A673 (cell line): ENCODE measurements at regions not wholly inside any gene's neighbourhood (a gene's known extent, or its start where the extent isn't known, plus 50 kb on each side); places are given as distances from the start of the nearest gene placed in this dataset.

ENCODE experiments used
- BruUV-seq: library from RNA; stranded (reverse); fragments of 400-500 nt; replicated peaks from 2 replicates; lab custom pipeline; 2021; lab: Mats Ljungman, UMichigan
- CTCF ChIA-PET: fragments of 300-600 bp; sonication (Branson Sonifier 250); formaldehyde crosslinking; loops from one replicate; lab custom pipeline; 2022; ENCODE audit warnings: antibody characterized with exemption; lab: Charles Lee
- POLR2A ChIA-PET: fragments of 300-600 bp; sonication (Branson Sonifier 250); formaldehyde crosslinking; loops from one replicate; lab custom pipeline; 2022; ENCODE audit warnings: antibody characterized with exemption; ENCODE audit not compliant: low non-redundant PET; lab: Charles Lee
- DNase-seq: peaks from one replicate; pipeline ENCODE4 v3.0.0-alpha.2; 2015; ENCODE audit warnings: low spot score
- H3K27ac ChIP-seq: fragments of 200-600 bp; sonication (generic); 2 replicates; pipeline ENCODE4 v1.5.1; 2016; ENCODE audit warnings: mixed run types, low read depth, mild to moderate bottlenecking, mixed read lengths, antibody characterized with exemption, low read length; ENCODE audit not compliant: poor library complexity, severe bottlenecking
- H3K27me3 ChIP-seq: fragments of 200-600 bp; sonication (generic); replicated peaks from 2 replicates; pipeline ENCODE4 v1.6.1; 2017; ENCODE audit warnings: mixed run types, low read depth, mild to moderate bottlenecking, mixed read lengths, antibody characterized with exemption, low read length; ENCODE audit not compliant: insufficient read depth, poor library complexity
- H3K36me3 ChIP-seq: fragments of 200-600 bp; sonication (generic); 2 replicates; pipeline ENCODE4 v1.6.1; 2016; ENCODE audit warnings: mixed run types, mild to moderate bottlenecking, mixed read lengths, antibody characterized with exemption, low read length; ENCODE audit not compliant: insufficient read depth, poor library complexity, severe bottlenecking
- H3K4me1 ChIP-seq: fragments of 200-600 bp; sonication (generic); 2 replicates; pipeline ENCODE4 v1.6.1; 2017; ENCODE audit warnings: mixed run types, mild to moderate bottlenecking, mixed read lengths, antibody characterized with exemption, low read length; ENCODE audit not compliant: insufficient read depth, poor library complexity, severe bottlenecking
- H3K4me3 ChIP-seq: fragments of 200-600 bp; sonication (generic); 2 replicates; pipeline ENCODE4 v1.5.1; 2016; ENCODE audit warnings: low read depth, mixed run types, mild to moderate bottlenecking, mixed read lengths, low read length; ENCODE audit not compliant: poor library complexity, severe bottlenecking
- H3K9me3 ChIP-seq: fragments of 200-600 bp; sonication (generic); 2 replicates; pipeline ENCODE4 v1.6.1; 2016; ENCODE audit warnings: mixed run types, low read depth, mild to moderate bottlenecking, mixed read lengths, antibody characterized with exemption, low read length; ENCODE audit not compliant: poor library complexity, severe bottlenecking
- EZH2 ChIP-seq: fragments of 200-600 bp; sonication (generic); IDR thresholded peaks from 2 replicates; pipeline ENCODE4 v1.6.1; 2017; ENCODE audit warnings: borderline replicate concordance, low read depth, mild to moderate bottlenecking, mixed read lengths, antibody characterized with exemption, low read length; ENCODE audit not compliant: poor library complexity, severe bottlenecking
- intact Hi-C: fragments of 100-400 bp; cut with micrococcal nuclease; formaldehyde crosslinking; loops from one replicate; pipeline ENCODE4 v1.10.0; 2022; ENCODE audit not compliant: unreplicated experiment
- TF ChIP-seq, protein P1 (sequence below): fragments of 300-800, 200-600 bp; sonication (generic); conservative IDR thresholded peaks from 2 replicates; pipeline ENCODE4 v1.5.1; 2017; ENCODE audit warnings: low read depth, mild to moderate bottlenecking, antibody characterized with exemption, low read length, moderate library complexity, mixed read lengths

DNA sequence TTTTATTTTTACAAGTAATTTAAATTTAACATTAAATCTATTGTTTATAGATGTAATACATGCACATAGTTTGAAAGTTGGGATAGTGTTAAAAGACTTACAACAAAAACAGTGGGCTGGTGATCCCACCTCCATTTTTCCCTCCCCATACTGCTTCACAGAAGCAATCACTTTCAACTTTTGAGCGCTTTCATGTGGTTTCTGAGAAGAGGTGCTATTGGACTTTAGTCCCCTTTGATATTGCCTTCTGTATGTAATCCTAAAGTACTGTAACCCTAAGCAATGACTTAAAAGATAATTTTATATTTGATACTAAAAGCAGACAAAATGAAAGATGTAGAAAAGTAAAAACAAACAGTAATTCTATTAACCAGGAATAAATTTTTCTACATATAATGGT, 88.1 kb upstream of the FAM171A1 start:
- no peak for DNase-seq
- no peak overlapping the region for H3K27ac ChIP-seq
- no peak overlapping the region for H3K4me3 ChIP-seq
- BruUV-seq, result no TSS peak
- no peaks in the 10 kb centered on the region for H3K4me1 ChIP-seq
- intact Hi-C loops, result no loop called here
- TF ChIP-seq EZH2, result no peak
- TF ChIP-seq, protein P1, sequence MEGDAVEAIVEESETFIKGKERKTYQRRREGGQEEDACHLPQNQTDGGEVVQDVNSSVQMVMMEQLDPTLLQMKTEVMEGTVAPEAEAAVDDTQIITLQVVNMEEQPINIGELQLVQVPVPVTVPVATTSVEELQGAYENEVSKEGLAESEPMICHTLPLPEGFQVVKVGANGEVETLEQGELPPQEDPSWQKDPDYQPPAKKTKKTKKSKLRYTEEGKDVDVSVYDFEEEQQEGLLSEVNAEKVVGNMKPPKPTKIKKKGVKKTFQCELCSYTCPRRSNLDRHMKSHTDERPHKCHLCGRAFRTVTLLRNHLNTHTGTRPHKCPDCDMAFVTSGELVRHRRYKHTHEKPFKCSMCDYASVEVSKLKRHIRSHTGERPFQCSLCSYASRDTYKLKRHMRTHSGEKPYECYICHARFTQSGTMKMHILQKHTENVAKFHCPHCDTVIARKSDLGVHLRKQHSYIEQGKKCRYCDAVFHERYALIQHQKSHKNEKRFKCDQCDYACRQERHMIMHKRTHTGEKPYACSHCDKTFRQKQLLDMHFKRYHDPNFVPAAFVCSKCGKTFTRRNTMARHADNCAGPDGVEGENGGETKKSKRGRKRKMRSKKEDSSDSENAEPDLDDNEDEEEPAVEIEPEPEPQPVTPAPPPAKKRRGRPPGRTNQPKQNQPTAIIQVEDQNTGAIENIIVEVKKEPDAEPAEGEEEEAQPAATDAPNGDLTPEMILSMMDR, result no peak
- POLR2A ChIA-PET, result no interaction called here
- CTCF ChIA-PET, result no interaction called here
- no peaks in the 10 kb centered on the region for H3K9me3 ChIP-seq
- no peaks in the 10 kb centered on the region for H3K36me3 ChIP-seq
- peaks cover 23% of the 10 kb centered on the region for H3K27me3 ChIP-seq

DNA sequence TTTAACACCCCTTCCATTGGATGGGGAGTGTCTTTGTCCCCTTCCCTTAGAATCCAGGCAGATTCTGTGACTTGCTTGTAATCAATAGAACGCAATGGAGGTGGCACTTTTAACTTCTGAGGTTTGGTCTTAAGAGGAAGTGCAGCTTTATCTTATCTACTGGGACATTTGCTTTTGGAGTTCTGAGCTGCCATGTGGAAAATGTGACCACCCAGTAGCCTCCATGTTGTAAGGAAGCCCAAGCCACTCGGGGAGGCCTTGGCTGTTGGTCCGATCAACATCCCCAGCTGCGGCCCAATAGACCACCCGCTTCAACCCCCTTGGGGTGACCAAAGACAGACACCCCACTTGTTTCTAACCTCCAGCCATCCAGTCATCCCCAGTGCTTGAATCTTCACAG, 86.3 kb upstream of the FAM171A1 start:
- Histone ChIP-seq H3K36me3 (no peaks in the 10 kb centered on the region), H3K27me3 (peaks cover 24% of the 10 kb centered on the region), H3K4me1 (no peaks in the 10 kb centered on the region), H3K4me3 (no peak overlapping the region), H3K9me3 (no peaks in the 10 kb centered on the region), H3K27ac (no peak overlapping the region)
- POLR2A ChIA-PET, result no interaction called here
- intact Hi-C loops, result no loop called here
- DNase-seq, result no peak
- CTCF ChIA-PET, result no interaction called here
- TF ChIP-seq EZH2, result no peak
- TF ChIP-seq, protein P1, result no peak
- BruUV-seq, result no TSS peak

DNA sequence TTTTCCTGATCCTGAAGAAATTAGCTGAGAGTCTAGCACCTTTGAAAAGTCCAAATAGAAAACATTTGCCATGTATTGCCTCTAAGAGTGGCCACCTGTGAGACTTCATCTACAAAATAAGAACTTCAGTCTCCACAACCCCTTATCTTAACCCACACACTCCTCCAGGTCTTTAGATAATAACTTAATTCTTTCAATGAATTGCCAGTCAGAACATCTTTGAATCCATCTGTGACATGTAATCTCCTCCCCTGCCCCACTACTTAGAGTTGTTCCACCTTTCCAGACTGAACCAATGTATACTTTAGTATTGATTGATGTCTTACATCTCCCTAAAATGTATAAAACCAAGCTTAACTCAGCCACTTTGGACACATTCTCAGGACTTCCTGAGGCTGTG, 84.4 kb upstream of the FAM171A1 start:
- Histone ChIP-seq H3K4me3 (no peak overlapping the region), H3K36me3 (no peaks in the 10 kb centered on the region), H3K4me1 (no peaks in the 10 kb centered on the region), H3K9me3 (no peaks in the 10 kb centered on the region), H3K27me3 (peaks cover 33% of the 10 kb centered on the region), H3K27ac (no peak overlapping the region)
- TF ChIP-seq EZH2, result no peak
- TF ChIP-seq, protein P1, result no peak
- intact Hi-C loops, result no loop called here
- CTCF ChIA-PET, result no interaction called here
- BruUV-seq, result no TSS peak
- POLR2A ChIA-PET, result no interaction called here
- DNase-seq, result no peak
